ENCODE measurements at regions not wholly inside any gene's neighbourhood (a gene's known extent, or its start where the extent isn't known, plus 50 kb on each side); places are given as distances from the start of the nearest gene placed in this dataset.

- no peaks in the 10 kb centered on the region for H3K9me3 ChIP-seq (replicated peaks in 1 of 3)
- H3K27me3 ChIP-seq: no peaks in the 10 kb centered on the region
- intact Hi-C loops (cut with DNase I): no loop called here
- TF ChIP-seq CTCF (IDR thresholded peaks at IDR 0.05) (no peak), POLR2A (IDR thresholded peaks at IDR 0.05) (no peak)
- WGBS, 4 donors: 80 to 86% (median 81%) methylated on average over 3 of the region's 3 CpGs
- no peaks in the 10 kb centered on the region for H3K36me3 ChIP-seq (replicated peaks in 1 of 2)
- no peaks in the 10 kb centered on the region for H3K4me1 ChIP-seq (replicated peaks in 1 of 2)
- H3K27ac ChIP-seq: no peak overlapping the region
- H3K4me3 ChIP-seq: no peak overlapping the region
- no peak for DNase-seq
Measured at GRCh38 chr15:96064351-96064756, 266.1 kb upstream of the NR2F2 start.

DNA sequence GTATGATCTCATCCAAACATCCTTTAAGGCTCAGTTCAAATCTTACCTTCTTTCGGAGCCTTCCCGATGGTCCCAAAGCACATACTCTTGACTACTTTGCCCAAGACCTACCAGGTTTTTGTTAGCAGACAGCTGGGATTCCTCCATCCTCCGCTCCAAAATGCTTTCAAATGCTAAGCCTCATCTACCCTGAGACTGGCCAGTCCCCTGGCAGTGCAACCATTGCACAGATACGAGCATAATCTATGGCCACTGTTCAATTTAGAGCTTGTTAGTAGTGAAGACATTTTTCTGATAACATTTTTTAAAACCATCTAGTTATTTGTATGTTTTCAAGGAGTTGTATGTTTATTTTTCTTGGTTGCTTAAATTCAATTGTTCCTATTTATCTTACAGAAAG is 264.4 kb upstream of the NR2F2 start:
- no peaks in the 10 kb centered on the region for H3K27me3 ChIP-seq
- H3K36me3 ChIP-seq (replicated peaks in 1 of 2): no peaks in the 10 kb centered on the region
- H3K9me3 ChIP-seq (replicated peaks in 1 of 3): no peaks in the 10 kb centered on the region
- no peaks in the 10 kb centered on the region for H3K4me1 ChIP-seq (replicated peaks in 1 of 2)
- intact Hi-C loops (cut with DNase I): no loop called here
- no peak for DNase-seq
- no peak overlapping the region for H3K27ac ChIP-seq
- 76 to 87% (median 84%) methylated on average over 4 of the region's 4 CpGs for WGBS, 4 donors
- no peak overlapping the region for H3K4me3 ChIP-seq
- TF ChIP-seq POLR2A (IDR thresholded peaks at IDR 0.05): no peak
- no peak for TF ChIP-seq CTCF (IDR thresholded peaks at IDR 0.05)

GRCh38 chr15:96066852-96067495 is 263.5 kb upstream of the NR2F2 start:
- no peak overlapping the region for H3K4me3 ChIP-seq
- H3K36me3 ChIP-seq (replicated peaks in 1 of 2): no peaks in the 10 kb centered on the region
- intact Hi-C loops (cut with DNase I): no loop called here
- no peak for DNase-seq
- no peaks in the 10 kb centered on the region for H3K27me3 ChIP-seq
- H3K27ac ChIP-seq: no peak overlapping the region
- 74 to 80% (median 75%) methylated on average over 8 of the region's 8 CpGs for WGBS, 4 donors
- TF ChIP-seq POLR2A (IDR thresholded peaks at IDR 0.05): no peak
- TF ChIP-seq CTCF (IDR thresholded peaks at IDR 0.05): no peak
- H3K9me3 ChIP-seq (replicated peaks in 1 of 3): no peaks in the 10 kb centered on the region
- no peaks in the 10 kb centered on the region for H3K4me1 ChIP-seq (replicated peaks in 1 of 2)

DNA sequence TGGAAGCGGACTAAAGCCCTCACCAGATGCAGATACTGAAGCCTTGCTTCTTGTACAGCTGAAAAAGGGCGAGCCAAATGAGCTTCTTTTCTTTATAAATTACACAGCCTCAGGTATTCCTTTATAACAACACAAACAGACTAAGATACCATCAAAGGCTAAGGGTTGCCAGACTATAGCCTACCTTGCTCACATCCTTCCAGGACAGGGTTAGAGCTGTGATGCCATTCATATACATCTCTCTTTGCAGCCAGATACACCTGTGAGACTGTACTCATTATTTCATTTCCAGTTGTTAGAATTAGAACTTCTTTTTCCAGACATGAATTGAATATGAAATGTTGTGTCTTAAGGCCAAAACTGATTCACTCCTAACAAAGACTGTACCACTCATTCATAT is 262.8 kb upstream of the NR2F2 start:
- Histone ChIP-seq H3K4me1 (replicated peaks in 1 of 2) (no peaks in the 10 kb centered on the region), H3K27me3 (no peaks in the 10 kb centered on the region), H3K36me3 (replicated peaks in 1 of 2) (no peaks in the 10 kb centered on the region), H3K27ac (no peak overlapping the region), H3K9me3 (replicated peaks in 1 of 3) (no peaks in the 10 kb centered on the region), H3K4me3 (no peak overlapping the region)
- 85 to 96% (median 94%) methylated on average over 2 of the region's 2 CpGs for whole genome bisulfite sequencing, 4 donors
- TF ChIP-seq POLR2A (IDR thresholded peaks at IDR 0.05) (no peak), CTCF (IDR thresholded peaks at IDR 0.05) (no peak)
- no peak for DNase-seq
- intact Hi-C loops (cut with DNase I): no loop called here
